HG03097 (cell line): ENCODE measurements at regions not wholly inside any gene's neighbourhood (a gene's known extent, or its start where the extent isn't known, plus 50 kb on each side); places are given as distances from the start of the nearest gene placed in this dataset.

Source experiments
- ATAC-seq: cut with Tn5 transposase; IDR thresholded peaks from one replicate; pipeline ENCODE4 v1.9.1; 2021; ENCODE audit not compliant: unreplicated experiment, low FRiP score

DNA sequence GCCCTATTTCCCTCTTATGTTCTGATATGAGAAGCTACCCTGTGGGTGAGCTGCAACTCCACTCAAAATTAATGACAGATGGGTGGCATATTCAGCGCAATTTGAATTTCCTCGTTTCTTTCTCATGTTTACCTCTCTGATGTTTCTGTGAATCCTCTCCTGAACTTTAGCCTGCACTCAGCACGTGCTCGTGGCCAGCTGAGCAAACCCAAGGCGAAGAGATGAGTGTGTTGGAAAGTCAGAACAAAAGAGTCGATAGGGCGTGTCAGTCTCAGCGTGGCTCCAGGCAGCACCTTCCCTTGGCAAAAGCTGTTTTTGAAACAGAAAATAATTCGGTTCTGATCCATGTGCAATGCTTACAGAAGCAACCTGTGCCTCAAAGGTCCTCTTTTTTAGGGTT is 226.1 kb upstream of the GMDS start:
- no peak for ATAC-seq

DNA sequence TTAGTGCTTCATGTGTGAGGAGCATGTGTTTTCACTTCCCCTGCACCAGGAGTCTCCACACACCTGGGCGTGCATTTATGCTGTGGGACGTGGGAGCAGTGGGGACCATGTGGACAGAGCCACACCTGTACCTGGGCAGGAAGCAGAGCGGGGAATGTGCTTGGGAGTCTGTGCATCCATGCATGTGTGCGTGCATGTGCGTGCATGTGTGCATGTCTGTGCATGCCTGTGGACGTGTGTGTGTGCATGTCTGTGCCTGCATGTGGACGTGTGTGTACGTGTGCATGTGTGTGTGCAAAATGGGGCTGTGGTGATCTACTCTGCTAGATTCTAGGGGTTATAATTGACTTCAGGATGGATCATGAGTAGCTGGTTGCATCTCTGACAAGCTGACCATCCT is 224.0 kb upstream of the GMDS start:
- ATAC-seq: no peak

- ATAC-seq: no peak
Observed at GRCh38 chr6:2468601-2468955, 223.2 kb upstream of the GMDS start.

DNA sequence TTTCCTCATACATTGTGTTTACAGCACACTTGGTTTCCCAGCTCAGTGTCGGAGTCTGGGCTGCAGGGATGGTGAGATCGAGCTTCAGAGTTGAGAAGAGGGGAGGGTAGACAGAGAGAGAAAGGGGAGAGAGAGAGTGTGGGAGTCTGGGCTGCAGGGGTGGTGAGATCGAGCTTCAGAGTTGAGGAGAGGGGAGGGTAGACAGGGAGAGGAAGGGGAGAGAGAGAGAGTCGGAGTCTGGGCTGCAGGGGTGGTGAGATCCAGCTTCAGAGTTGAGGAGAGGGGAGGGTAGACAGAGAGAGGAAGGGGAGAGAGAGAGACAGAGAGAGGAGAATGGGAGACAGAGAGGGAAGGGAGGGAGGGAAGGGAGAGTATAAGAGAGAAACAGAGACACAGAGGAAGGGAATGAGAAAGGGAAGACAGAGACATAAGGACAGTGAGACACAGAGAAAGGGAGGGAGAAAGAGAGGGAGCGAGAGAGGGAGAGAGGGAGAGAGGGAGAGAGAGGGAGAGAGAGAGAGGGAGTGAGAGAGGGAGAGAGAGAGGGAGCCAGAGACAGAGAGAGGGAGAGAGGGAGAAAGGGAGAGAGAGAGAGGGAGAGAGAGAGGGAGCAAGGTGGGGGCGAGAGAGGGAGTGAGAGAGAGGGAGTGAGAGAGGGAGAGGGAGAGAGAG is 222.7 kb upstream of the GMDS start:
- no peak for ATAC-seq

DNA sequence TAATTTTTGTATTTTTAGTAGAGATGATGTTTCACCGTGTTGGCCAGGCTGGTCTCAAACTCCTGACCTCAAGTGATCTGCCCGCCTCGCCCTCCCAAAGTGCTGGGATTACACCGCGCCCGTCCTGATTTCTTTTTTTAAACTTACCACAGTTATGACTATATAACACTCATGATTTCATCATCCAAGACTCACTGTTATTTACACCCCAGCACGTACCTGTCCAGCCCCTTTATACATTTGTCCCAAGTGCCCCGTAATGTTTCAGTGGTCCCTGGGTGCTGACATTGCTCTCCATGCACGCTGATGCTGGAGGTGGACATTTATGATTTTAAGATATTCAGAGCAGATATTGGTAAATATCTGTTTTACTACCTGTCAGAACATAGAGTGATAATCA is 219.9 kb upstream of the GMDS start:
- no peak for ATAC-seq

DNA sequence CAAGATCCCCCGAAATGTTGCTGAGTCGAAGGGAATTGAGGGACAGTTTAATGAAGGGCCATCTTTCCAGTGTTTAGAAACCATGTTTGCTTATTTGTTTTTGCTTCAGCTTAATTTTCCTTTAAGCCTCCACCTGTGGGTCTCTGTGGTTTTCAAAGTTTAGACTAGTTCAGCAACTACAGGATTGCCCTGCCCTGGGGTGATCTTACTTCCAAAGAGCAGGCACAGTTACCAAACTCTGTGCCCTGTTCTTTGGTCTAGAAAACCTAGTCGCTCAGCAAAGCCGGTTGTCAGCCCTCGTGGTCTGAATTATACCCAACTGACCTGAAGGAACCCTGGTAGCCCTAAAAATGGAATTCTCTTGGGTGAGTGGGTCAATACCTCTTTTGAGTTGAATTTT is 219.2 kb upstream of the GMDS start:
- ATAC-seq: no peak

DNA sequence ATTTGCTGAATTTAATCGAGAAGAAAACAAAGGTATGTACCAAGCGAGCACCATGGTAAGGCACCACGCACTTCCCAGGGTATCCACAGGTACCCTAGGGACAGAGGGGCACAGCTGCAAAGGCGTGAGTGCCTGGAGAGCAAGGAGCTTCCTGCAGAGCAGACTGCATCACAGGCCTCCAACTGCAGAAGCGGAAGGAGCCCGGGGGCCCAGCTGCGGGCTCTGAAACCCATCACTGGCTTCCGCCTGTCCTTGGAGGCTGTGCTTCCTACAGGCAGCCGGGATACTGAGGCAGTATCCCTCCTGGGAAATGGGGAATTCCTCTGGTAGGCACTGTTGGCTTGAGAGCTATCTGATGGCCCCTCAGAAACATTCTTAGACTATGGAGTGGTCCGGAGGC is 217.4 kb upstream of the GMDS start:
- no peak for ATAC-seq

GRCh38 chr6:2460216-2460745 is 214.9 kb upstream of the GMDS start:
- no peak for ATAC-seq

GRCh38 chr6:2454180-2454579 is 208.8 kb upstream of the GMDS start:
- ATAC-seq: no peak

DNA sequence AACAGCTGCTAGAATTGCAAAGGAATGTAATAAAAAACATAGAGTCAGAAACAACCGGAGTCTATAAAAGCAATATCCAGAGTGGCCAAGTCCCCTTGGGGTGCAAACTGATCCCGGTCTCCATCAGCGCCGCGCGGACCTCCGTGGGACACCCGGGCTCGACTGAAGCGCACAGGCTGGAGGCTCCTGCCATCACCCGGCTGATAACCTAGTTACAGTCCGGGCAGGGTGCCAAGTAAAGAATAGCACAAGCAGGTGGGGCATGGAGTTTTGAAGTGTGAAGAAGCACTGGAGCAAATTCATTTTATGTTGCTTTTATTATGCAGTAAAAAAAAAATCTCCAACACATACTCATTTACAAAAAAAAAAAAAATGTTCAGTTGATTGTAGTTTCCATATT is 205.1 kb upstream of the GMDS start:
- ATAC-seq: no peak

DNA sequence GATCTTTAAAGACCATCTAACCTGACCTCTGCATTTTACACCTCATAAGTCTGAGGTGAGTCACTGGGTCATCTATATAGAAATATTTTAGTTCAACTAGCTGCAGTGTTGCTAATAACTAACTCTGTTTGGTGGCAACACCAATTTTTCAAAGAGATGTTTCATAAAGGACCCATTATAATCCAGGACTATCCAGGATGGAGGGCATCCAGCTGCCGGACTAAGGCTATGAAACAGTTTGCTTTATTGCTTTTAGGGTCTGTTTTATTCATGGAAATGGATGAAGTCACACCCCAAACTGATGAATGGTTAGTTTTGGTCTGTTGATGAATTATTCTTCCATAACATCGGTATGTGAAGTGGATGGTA is 204.2 kb upstream of the GMDS start:
- ATAC-seq: no peak

- no peak for ATAC-seq
Observed at GRCh38 chr6:2448826-2449571, 203.6 kb upstream of the GMDS start.

DNA sequence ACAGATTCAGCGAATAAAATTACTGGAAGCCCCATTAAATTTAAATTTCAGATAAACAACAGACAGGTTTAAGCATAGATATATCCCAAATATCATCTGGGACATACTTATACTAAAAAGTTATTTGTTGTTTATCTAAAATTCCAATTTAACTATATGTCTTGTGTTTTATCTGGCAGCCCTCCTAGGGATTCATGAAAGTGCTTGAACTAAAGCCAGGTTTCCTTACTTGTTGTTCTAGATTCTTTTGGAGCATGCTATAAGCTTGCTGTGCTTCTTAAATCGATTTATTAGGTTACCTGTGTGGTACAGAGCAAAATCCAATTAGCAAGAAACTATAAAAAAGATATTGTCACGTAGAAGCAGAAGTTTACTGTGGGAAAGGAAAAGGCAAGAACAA is 202.5 kb upstream of the GMDS start:
- ATAC-seq: no peak

DNA sequence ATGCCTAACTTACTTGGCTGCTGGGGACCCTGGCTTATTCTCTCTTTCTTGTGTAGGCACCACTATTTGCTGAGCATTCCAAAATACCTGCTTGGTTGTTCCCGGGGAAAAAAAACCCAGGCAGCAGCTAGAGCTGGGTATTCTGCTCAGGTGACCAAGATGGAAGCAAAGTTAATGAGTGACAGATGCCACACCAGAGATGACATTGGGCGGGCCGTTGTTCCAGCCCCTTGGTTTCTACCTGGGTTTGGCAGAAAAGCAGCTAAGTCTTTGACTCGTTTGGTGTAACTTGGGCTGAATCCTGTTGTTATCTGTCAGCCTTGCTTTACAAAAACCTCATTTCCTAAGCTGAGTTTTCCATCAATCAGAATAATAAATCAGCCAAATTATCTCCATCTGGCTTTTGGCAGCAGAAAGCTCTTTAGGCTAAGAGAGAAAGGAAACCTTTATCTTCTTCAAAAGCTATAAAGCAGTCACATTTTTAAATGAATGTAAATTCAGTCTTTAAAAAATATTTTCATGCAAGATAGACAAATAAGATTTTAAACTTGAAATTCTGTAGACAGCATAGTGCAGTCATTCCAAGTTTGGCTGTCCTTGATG is 202.0 kb upstream of the GMDS start:
- no peak for ATAC-seq

DNA sequence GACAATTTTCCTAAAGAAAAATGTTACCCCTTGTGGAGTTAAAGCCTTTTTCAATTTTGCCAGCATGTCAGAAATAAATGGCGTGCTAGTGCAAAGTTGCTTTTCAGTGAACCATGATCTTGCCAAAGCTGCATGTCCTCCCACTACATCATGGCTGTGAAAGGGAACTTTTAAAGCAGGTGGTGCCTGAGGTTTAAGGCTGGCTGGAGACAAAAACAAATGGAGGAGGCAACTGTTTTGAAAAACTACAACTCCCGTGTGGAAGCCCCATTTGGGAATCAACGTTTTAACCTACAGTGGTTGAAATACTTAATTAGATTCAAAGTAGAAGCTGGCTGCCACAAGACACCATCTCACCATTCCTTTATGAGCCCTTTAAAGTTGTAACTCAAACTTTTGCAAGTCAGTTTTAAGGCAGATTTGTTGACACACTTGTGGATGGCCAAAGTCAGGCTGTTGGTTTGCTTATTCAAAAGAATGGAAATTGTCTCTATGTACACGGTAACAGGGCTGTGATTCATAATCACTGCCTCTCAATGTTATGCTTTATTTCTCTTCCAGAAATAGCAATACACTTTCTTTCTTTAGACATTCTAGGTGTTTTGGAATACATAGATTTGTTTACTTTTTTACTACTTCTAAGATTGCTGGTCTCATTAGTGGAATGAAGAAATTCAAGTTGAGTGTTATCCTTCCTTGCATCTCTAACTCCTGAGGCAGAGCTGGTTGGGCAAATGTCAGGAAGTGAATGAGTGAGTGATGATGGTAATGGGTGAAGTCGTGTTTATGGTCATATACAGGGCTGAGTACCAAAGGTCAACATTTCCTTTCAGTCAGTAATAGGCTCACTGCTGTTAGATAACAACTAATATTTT is 196.4 kb upstream of the GMDS start:
- ATAC-seq: no peak

- no peak for ATAC-seq
Observed at GRCh38 chr6:2440516-2440915, 195.1 kb upstream of the GMDS start.

DNA sequence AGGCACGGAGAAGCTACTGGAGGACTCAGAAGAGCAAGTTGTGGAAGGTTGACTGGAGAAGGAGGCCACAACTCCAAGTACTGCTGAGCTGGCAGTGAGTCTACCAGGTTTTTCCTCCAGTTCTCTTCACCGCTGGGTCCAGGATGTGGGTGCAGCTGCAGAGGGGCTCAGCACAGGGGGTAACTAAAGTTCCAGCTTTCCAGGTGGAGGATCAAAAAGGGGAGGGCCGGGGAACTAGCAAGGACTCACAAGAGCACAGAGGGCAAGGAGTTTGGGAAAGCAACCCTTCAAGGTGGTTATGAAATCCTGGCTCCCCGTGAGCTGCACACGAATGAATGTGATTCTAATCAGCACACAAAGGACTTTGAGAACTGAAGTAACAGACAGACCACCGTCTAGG is 194.2 kb upstream of the GMDS start:
- no peak for ATAC-seq

- no peak for ATAC-seq
Observed at GRCh38 chr6:2439082-2439481, 193.7 kb upstream of the GMDS start.

- ATAC-seq: no peak
Observed at GRCh38 chr6:2436410-2437154, 191.2 kb upstream of the GMDS start.

GRCh38 chr6:2435323-2435722 is 189.9 kb upstream of the GMDS start:
- ATAC-seq: no peak
